ENCODE measurements at regions not wholly inside any gene's neighbourhood (a gene's known extent, or its start where the extent isn't known, plus 50 kb on each side); places are given as distances from the start of the nearest gene placed in this dataset.

DNA sequence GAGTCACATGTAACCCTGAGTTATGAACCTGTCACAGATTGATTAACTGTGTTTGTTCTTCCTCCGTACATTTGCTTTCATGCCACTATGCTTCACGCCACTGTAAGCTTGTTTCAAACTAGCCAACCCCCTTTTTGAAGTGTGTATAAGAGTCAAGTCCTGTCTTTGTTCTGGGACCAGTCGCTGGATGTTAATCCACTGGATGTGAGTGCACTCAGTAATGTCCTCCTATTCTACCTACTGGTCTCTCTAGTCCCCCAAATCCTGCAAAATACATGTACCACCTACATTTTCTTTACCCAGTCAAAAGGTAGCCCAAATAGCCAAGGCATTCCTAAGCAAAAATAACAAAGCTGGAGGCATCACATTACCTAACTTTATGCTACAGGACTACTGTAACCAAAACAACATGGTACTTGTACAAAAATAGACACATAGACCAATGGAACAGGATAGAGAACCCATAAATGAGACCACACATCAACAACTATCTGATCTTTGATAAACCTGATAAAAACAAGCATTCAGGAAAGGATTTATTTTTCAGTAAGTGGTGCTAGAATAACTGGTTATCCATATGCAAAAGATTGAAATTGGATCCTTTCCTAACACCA is 1139.1 kb upstream of the SEMA6A start:
- DNase-seq (ENCODE audit: low read depth, low spot score) = peak; percentile 3
- H3K4me1 Mint-ChIP-seq = no peaks in the 10 kb centered on the region
- no peak overlapping the region for H3K4me3 Mint-ChIP-seq
- TF ChIP-seq, protein P1, sequence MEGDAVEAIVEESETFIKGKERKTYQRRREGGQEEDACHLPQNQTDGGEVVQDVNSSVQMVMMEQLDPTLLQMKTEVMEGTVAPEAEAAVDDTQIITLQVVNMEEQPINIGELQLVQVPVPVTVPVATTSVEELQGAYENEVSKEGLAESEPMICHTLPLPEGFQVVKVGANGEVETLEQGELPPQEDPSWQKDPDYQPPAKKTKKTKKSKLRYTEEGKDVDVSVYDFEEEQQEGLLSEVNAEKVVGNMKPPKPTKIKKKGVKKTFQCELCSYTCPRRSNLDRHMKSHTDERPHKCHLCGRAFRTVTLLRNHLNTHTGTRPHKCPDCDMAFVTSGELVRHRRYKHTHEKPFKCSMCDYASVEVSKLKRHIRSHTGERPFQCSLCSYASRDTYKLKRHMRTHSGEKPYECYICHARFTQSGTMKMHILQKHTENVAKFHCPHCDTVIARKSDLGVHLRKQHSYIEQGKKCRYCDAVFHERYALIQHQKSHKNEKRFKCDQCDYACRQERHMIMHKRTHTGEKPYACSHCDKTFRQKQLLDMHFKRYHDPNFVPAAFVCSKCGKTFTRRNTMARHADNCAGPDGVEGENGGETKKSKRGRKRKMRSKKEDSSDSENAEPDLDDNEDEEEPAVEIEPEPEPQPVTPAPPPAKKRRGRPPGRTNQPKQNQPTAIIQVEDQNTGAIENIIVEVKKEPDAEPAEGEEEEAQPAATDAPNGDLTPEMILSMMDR (conservative IDR thresholded peaks at IDR 0.05) = no peak
- no peak overlapping the region for H3K27ac Mint-ChIP-seq (ENCODE audit: unreplicated experiment)
- H3K9me3 Mint-ChIP-seq = peaks cover 30% of the 10 kb centered on the region
- H3K27me3 Mint-ChIP-seq (ENCODE audit: low read depth) = no peaks in the 10 kb centered on the region
- peaks cover 26% of the 10 kb centered on the region for H3K36me3 Mint-ChIP-seq (ENCODE audit: low read depth)

DNA sequence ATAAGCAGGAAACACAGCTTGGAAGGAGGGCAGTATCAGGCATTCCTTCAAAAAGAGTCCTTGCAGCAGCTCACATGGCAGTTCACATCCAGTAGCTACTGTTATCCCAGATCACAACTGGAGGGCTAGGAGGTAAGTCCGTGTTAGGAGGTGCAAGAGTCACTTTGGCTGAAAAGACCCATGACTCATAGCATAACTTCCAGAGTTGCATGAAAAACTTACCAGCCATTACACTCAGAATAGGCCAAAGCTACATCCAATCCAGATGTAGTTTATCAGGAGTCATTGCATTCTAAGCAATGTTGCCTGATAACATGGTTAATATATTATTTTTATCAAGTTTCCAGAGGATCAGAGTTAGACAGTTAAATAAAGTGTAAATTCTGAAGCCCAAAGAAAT is 1126.4 kb upstream of the SEMA6A start:
- Mint-ChIP-seq H3K4me1 (no peaks in the 10 kb centered on the region), H3K9me3 (peaks cover 3% of the 10 kb centered on the region), H3K27me3 (ENCODE audit: low read depth) (no peaks in the 10 kb centered on the region), H3K4me3 (no peak overlapping the region), H3K36me3 (ENCODE audit: low read depth) (no peaks in the 10 kb centered on the region), H3K27ac (ENCODE audit: unreplicated experiment) (no peak overlapping the region)
- TF ChIP-seq, protein P1 (conservative IDR thresholded peaks at IDR 0.05) = no peak
- DNase-seq (ENCODE audit: low read depth, low spot score) = no peak

DNA sequence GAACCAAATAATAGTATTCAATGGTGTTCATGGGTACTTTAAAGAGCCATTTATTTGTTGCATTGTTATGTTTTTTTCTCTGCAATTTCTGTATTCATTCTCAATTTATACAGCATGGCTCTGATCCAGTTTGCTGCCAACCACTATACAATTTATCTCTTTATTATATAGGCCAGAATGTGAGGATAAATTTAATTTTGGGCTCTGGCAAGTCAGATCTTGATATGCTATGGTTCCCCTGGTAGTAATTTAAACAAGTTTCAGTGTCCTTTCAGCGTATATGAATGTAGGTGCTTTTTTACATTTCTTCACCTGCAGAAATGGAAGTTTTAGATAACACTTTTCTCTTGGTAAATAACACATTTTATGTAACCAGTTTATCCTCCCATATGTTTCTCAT is 1118.0 kb upstream of the SEMA6A start:
- TF ChIP-seq, protein P1 (conservative IDR thresholded peaks at IDR 0.05) = no peak
- no peak for DNase-seq (ENCODE audit: low read depth, low spot score)
- peaks cover 3% of the 10 kb centered on the region for H3K4me1 Mint-ChIP-seq
- peaks cover 3% of the 10 kb centered on the region for H3K9me3 Mint-ChIP-seq
- H3K4me3 Mint-ChIP-seq = no peak overlapping the region
- H3K27ac Mint-ChIP-seq (ENCODE audit: unreplicated experiment) = no peak overlapping the region
- no peaks in the 10 kb centered on the region for H3K36me3 Mint-ChIP-seq (ENCODE audit: low read depth)
- H3K27me3 Mint-ChIP-seq (ENCODE audit: low read depth) = no peaks in the 10 kb centered on the region

DNA sequence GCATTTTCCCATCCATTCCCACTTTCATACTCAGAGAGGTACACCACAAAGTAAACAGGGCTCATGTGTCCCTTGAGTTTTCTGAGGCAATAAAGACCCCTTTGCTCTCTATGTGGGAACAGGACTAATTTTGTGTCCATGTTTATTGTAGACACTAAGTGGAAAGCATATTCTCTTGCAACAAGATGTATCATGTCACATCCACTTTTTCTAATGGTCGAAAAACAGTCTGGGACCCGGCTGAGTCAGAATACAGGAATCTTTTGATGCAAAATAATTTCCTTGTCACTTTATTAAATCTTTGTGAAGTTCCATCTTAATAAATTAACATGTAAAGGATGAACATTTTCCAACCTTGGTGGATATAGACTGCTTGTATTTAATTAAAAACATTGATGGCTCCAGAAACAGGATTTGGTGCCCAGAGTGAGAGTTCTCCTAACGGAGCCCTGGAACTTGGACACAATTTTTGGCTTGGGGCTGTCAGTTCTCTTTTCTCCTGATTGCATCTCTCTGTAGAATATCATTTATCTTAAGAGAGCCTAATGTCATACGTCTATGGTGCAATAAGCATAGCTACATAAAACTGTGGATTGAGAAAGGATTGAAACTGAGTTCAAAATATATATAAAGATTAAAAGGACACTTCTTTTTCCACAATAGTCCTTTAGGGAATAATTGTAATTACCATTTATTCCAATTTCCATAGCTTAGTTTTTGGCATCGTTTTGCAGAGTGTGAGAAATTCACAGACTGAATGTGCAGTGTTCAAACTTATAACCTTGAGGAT is 1116.7 kb upstream of the SEMA6A start:
- DNase-seq (ENCODE audit: low read depth, low spot score) = no peak
- Mint-ChIP-seq H3K4me1 (peaks cover 3% of the 10 kb centered on the region), H3K27ac (ENCODE audit: unreplicated experiment) (no peak overlapping the region), H3K4me3 (no peak overlapping the region), H3K36me3 (ENCODE audit: low read depth) (no peaks in the 10 kb centered on the region), H3K27me3 (ENCODE audit: low read depth) (no peaks in the 10 kb centered on the region), H3K9me3 (peaks cover 3% of the 10 kb centered on the region)
- TF ChIP-seq, protein P1 (conservative IDR thresholded peaks at IDR 0.05) = no peak

DNA sequence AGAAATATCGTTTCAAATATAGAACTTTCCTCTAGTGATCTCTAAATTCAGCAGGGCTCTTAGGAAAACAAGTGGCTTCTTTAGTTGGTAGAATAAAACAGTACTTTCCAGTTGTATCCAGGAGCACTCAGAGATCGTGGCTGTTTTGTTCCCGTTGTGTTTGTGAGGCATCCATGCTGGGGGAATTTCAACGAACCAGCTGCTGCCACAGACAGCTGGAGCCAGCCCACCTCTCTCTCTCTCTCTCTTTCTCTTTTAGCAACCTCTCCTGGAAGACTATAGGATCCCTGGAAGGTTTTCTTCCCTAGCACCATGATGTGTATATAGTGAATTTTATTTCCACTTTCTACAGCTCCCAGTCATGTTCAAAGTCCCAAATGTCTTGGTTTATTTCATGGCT is 1116.0 kb upstream of the SEMA6A start:
- DNase-seq (ENCODE audit: low read depth, low spot score) = no peak
- no peak overlapping the region for H3K4me3 Mint-ChIP-seq

More for the DNA sequence above, 1116.0 kb upstream of the SEMA6A start:
- no peaks in the 10 kb centered on the region for H3K27me3 Mint-ChIP-seq (ENCODE audit: low read depth)
- peaks cover 3% of the 10 kb centered on the region for H3K4me1 Mint-ChIP-seq
- H3K36me3 Mint-ChIP-seq (ENCODE audit: low read depth) = no peaks in the 10 kb centered on the region
- peaks cover 3% of the 10 kb centered on the region for H3K9me3 Mint-ChIP-seq
- TF ChIP-seq, protein P1 (conservative IDR thresholded peaks at IDR 0.05) = no peak
- H3K27ac Mint-ChIP-seq (ENCODE audit: unreplicated experiment) = no peak overlapping the region

All from neural crest cell (in vitro differentiated cells).